OCI-LY1 (cell line): ENCODE measurements at regions not wholly inside any gene's neighbourhood (a gene's known extent, or its start where the extent isn't known, plus 50 kb on each side); places are given as distances from the start of the nearest gene placed in this dataset.

ENCODE experiments used
- EZH2 ChIP-seq: fragments of 200-600 bp; sonication (generic), shearing (Covaris generic); IDR thresholded peaks from 2 replicates; pipeline ENCODE4 v1.8.0; 2017; ENCODE audit warnings: borderline replicate concordance, mixed run types, mild to moderate bottlenecking, antibody characterized with exemption, low read length, moderate library complexity, mixed read lengths
- TF ChIP-seq, protein P1 (sequence below): fragments of 200-600 bp; sonication (generic), shearing (Covaris generic); IDR thresholded peaks from 2 replicates; pipeline ENCODE4 v1.5.1; 2017; ENCODE audit warnings: mild to moderate bottlenecking, antibody characterized with exemption, low read length, moderate library complexity, mixed read lengths

DNA sequence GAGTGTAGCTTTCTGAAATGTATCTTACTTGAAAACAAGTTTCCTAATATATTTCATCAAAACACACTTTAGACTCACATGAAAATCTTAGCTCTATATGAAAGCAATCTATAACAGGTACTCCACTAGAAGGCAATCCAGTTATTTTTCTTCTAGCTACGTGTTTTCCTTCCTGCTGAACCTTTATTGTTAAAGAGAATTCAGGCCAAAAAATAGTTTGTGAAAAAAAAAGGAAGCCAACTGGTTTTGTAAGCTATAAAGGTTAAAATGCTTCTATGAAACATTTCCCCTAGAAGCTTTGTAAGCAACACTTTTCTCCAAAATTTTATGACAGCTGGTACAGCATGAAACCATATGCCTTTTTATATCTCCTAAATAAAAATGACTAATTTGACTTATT, 304.7 kb upstream of the DIAPH2 start:
- TF ChIP-seq, protein P1, sequence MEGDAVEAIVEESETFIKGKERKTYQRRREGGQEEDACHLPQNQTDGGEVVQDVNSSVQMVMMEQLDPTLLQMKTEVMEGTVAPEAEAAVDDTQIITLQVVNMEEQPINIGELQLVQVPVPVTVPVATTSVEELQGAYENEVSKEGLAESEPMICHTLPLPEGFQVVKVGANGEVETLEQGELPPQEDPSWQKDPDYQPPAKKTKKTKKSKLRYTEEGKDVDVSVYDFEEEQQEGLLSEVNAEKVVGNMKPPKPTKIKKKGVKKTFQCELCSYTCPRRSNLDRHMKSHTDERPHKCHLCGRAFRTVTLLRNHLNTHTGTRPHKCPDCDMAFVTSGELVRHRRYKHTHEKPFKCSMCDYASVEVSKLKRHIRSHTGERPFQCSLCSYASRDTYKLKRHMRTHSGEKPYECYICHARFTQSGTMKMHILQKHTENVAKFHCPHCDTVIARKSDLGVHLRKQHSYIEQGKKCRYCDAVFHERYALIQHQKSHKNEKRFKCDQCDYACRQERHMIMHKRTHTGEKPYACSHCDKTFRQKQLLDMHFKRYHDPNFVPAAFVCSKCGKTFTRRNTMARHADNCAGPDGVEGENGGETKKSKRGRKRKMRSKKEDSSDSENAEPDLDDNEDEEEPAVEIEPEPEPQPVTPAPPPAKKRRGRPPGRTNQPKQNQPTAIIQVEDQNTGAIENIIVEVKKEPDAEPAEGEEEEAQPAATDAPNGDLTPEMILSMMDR, result no peak
- TF ChIP-seq EZH2, result no peak
